GM21619 (cell line): ENCODE measurements at regions not wholly inside any gene's neighbourhood (a gene's known extent, or its start where the extent isn't known, plus 50 kb on each side); places are given as distances from the start of the nearest gene placed in this dataset.

Source experiments
- ATAC-seq: cut with Tn5 transposase; IDR thresholded peaks from one replicate; pipeline ENCODE4 v1.9.1; 2021; ENCODE audit not compliant: unreplicated experiment

- no peak for ATAC-seq
These were observed 89.8 kb downstream of the MBL2 start for GRCh38 chr10:52682766-52683165.

DNA sequence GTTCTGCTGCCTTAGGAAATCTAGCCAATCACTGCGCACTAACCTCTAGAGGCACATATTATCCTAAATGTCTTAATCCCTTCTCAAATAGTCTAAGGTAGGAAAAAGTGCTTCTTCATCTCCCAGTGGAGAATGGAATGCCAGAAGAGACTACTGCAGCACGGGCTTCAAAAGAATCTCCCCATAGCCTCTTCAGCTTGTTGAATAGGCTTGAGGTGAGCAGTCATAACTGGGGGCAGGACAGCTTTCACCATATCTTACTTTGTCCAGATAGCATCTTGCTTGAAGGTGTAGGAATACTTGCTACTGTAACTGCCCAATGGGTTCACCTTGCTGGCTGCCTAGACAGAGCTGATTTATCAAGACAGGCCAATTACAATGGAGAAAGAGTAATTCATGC is 88.8 kb downstream of the MBL2 start:
- ATAC-seq, result no peak

DNA sequence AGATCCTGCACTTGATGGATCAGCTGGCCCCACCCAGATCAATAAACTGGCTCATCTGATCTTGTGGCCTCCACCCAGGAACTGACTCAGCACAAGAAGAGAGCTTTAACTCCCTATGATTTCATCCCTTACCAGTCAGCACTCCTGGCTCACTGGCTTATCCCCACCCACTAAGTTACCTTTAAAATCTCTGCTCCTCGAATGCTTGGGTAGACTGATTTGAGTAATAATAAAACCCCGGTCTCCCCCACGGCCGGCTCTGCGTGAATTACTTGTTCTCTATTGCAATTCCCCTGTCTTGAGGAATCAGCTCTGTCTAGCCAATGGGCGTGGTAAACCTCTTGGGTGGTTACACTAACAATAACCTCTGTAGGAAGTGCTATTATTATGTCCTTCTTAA is 83.7 kb downstream of the MBL2 start:
- no peak for ATAC-seq

GRCh38 chr10:52696232-52696631 is 76.4 kb downstream of the MBL2 start:
- no peak for ATAC-seq

- no peak for ATAC-seq
These were observed 70.9 kb downstream of the MBL2 start for GRCh38 chr10:52701647-52702046.

GRCh38 chr10:52703451-52703850 is 69.1 kb downstream of the MBL2 start:
- no peak for ATAC-seq

DNA sequence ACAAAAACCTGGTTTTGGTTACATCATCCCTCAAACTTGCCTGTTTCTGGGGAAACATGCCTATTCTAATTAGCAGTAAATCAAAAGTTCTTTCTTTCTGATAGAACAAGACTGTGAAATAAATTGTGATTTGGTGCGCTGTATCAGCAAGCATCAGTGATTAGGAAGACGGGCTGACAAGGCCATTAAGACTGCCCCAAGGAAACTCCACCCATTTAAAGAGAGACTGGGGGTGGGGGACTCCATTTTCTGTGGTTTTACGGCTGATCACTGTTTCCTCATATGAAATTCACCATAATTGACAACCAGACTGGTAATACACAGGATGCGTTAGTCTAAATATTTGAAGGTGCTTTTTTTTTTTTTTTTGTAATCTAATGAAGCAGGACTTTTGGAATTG is 68.7 kb downstream of the MBL2 start:
- ATAC-seq, result no peak

DNA sequence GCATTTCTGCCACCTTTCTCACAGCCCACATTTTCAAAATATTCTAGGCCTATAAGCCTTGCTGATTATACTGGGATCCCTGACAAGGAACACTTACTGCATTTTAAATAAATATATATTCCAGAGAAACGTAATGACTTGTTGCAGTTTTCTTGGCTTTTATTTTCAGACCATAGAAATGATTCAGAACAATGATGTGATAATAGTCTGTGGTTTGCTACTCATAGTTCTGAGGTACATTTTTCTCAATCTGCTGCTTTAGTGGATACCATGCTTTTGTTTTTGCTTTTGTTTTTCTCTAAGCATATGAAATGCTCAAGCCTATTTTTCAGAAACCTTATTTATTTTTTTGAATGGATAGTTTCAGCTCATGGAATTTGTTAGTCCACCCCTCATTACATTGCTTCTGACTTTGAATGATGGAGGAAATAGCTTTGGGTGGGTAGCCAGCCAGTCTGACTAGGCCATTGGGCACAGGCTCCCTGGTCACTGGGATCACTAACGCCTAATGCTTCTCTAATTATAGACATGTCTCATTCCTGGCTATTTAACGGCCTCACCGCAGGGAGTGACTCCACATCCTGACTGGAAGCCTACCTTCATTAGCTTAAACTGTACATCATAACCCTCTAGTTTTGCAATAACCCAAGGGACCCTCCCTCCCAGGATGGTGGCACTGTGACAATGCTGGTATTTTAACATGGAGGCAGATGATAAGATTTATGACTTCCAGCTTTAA is 66.1 kb downstream of the MBL2 start:
- ATAC-seq, result no peak
